K562 (cell line): ENCODE measurements at regions not wholly inside any gene's neighbourhood (a gene's known extent, or its start where the extent isn't known, plus 50 kb on each side); places are given as distances from the start of the nearest gene placed in this dataset.

ENCODE experiments used
- ATAC-seq: fragments of 200-7000 bp; cut with Tn5 transposase; 3 replicates; pipeline ENCODE4 v1.9.1; 2020; ENCODE audit warnings: moderate library complexity
- BruUV-seq: library from RNA; stranded (reverse); fragments of 400-500 nt; replicated peaks from 2 replicates; lab custom pipeline; 2021; lab: Mats Ljungman, UMichigan
- CTCF ChIA-PET: fragments of 300-600 bp; formaldehyde crosslinking; extraction: SDS; loops from one replicate; lab custom pipeline; 2021; ENCODE audit warnings: low intra/inter-chr PET ratio; lab: Yijun Ruan, JAX
- POLR2A ChIA-PET: fragments of 300-600, 350-650 bp; sonication (Branson Sonifier 250); formaldehyde crosslinking; extraction: SDS; loops from one replicate; lab custom pipeline; 2021; ENCODE audit warnings: antibody characterized with exemption, inconsistent platforms; lab: Yijun Ruan, JAX
- DNase-seq, 4 experiments: peaks; one replicate each; pipeline versions ENCODE4 v3.0.0 to v3.0.0-alpha.2; 2011 to 2018; ENCODE audit warnings: low spot score in 3 of 4, mixed read lengths in 3 of 4; ENCODE audit errors: extremely low read depth in 1 of 4
- FAIRE-seq: peaks from 2 replicates; lab custom pipeline; 2011; peaks lifted over from hg19 to GRCh38; lab: Jason Lieb, UNC
- H2AFZ ChIP-seq: 2 replicates; pipeline ENCODE4 v1.6.0; 2011; ENCODE audit warnings: low read depth, low read length, control low read depth, inconsistent platforms
- H3K27ac ChIP-seq: fragments of 200-600 bp; 3 replicates; pipeline ENCODE4 v1.8.0; 2011; ENCODE audit warnings: low read depth, mild to moderate bottlenecking, control low read depth, inconsistent platforms, low read length, moderate library complexity, mixed read lengths; ENCODE audit errors: extremely low read depth
- H3K27me3 ChIP-seq, 2 experiments: fragments of 300-600 bp in 1 of 2; 2 replicates in 1 of 2; 3 replicates in 1 of 2; pipeline versions ENCODE4 v1.6.0 to v1.8.0; 2011; ENCODE audit warnings: inconsistent platforms in 2 of 2, low read length in 2 of 2, mild to moderate bottlenecking in 1 of 2, mixed read lengths in 1 of 2, moderate library complexity in 1 of 2; ENCODE audit not compliant: control insufficient read depth in 2 of 2, insufficient read depth in 2 of 2
- H3K36me3 ChIP-seq: fragments of 300-600 bp; 3 replicates; pipeline ENCODE4 v1.8.0; 2011; ENCODE audit warnings: mild to moderate bottlenecking, low read length, inconsistent platforms; ENCODE audit not compliant: control insufficient read depth, insufficient read depth
- H3K4me1 ChIP-seq, 2 experiments: fragments of 200-600 bp in 1 of 2; replicated peaks in 1 of 2; 2 replicates in 1 of 2; 3 replicates in 1 of 2; pipeline versions ENCODE4 v1.5.1 to v1.8.0; 2011; ENCODE audit warnings: inconsistent platforms in 2 of 2, low read length in 2 of 2, mild to moderate bottlenecking in 1 of 2, mixed read lengths in 1 of 2, moderate library complexity in 1 of 2; ENCODE audit not compliant: control insufficient read depth in 2 of 2, insufficient read depth in 2 of 2
- H3K4me2 ChIP-seq: 2 replicates; pipeline ENCODE4 v1.6.1; 2011; ENCODE audit warnings: low read length, control low read depth, inconsistent platforms, mixed read lengths; ENCODE audit not compliant: insufficient read depth
- H3K4me3 ChIP-seq: fragments of 200-600 bp; sonication (generic), shearing (Covaris generic); 2 replicates; pipeline ENCODE4 v1.5.1; 2016; ENCODE audit warnings: control low read depth, inconsistent platforms
- H3K79me2 ChIP-seq: fragments of 200-600 bp; 3 replicates; pipeline ENCODE4 v1.8.0; 2011; ENCODE audit warnings: low read length, inconsistent platforms; ENCODE audit not compliant: control insufficient read depth, insufficient read depth
- H3K9ac ChIP-seq, 2 experiments: 2 replicates each; pipeline versions ENCODE4 v1.6.0 to v1.6.1; 2011; ENCODE audit warnings: low read depth in 2 of 2, low read length in 2 of 2, control low read depth in 1 of 2, inconsistent platforms in 1 of 2, mild to moderate bottlenecking in 1 of 2, mixed read lengths in 1 of 2; ENCODE audit not compliant: insufficient read depth in 1 of 2
- H3K9me1 ChIP-seq: one replicate; pipeline ENCODE4 v1.6.0; 2011; ENCODE audit warnings: inconsistent platforms, mild to moderate bottlenecking, low read length, moderate library complexity; ENCODE audit not compliant: control insufficient read depth, insufficient read depth
- H3K9me3 ChIP-seq: replicated peaks from 2 replicates; pipeline ENCODE4 v1.5.1; 2011; ENCODE audit warnings: low read depth, low read length, inconsistent platforms; ENCODE audit not compliant: control insufficient read depth, insufficient read depth
- H4K20me1 ChIP-seq: replicated peaks from 2 replicates; pipeline ENCODE4 v1.6.1; 2011; ENCODE audit warnings: low read length, inconsistent platforms, mixed read lengths; ENCODE audit not compliant: control insufficient read depth, insufficient read depth
- CHCHD3 ChIP-seq: fragments of 250-450 bp; sonication (Bioruptor Pico); IDR thresholded peaks from 2 replicates; pipeline ENCODE4 v2.1.2; 2022; ENCODE audit warnings: mild to moderate bottlenecking
- EHMT2 ChIP-seq: fragments of 450-650 bp; IDR thresholded peaks from 2 replicates; pipeline ENCODE4 v1.6.1; 2018; ENCODE audit warnings: antibody characterized with exemption
- ETV5 ChIP-seq: sonication (generic); formaldehyde crosslinking; IDR thresholded peaks from 2 replicates; pipeline ENCODE4 v1.4.0; 2020; ENCODE audit warnings: low read depth, mild to moderate bottlenecking, missing genetic modification reagents
- FOXK2 ChIP-seq, 2 experiments: fragments of 450-650 bp; IDR thresholded peaks in 1 of 2; conservative IDR thresholded peaks in 1 of 2; 2 replicates each; pipeline ENCODE4 v1.6.1; 2016; ENCODE audit warnings: low read depth in 2 of 2, mild to moderate bottlenecking in 1 of 2
- KHSRP ChIP-seq: fragments of 450-650 bp; IDR thresholded peaks from 2 replicates; pipeline ENCODE4 v1.6.1; 2017
- KLF6 ChIP-seq: fragments of 250-450 bp; sonication (Bioruptor Pico); IDR thresholded peaks from 2 replicates; pipeline ENCODE4 v1.4.0; 2020; ENCODE audit warnings: mild to moderate bottlenecking, moderate library complexity, borderline replicate concordance
- NFE2L1 ChIP-seq: fragments of 450-650 bp; IDR thresholded peaks from 2 replicates; pipeline ENCODE4 v1.6.1; 2016; ENCODE audit warnings: missing genetic modification characterization, low read depth, mild to moderate bottlenecking, missing compliant biosample characterization, moderate library complexity, borderline replicate concordance
- PRMT5 ChIP-seq: sonication (generic); formaldehyde crosslinking; IDR thresholded peaks from 2 replicates; pipeline ENCODE4 v1.5.0; 2020; ENCODE audit warnings: missing genetic modification reagents
- PTRF ChIP-seq: fragments of 450-650 bp; IDR thresholded peaks from 2 replicates; pipeline ENCODE4 v1.6.1; 2016; ENCODE audit warnings: mild to moderate bottlenecking, missing genetic modification characterization, missing compliant biosample characterization
- SIRT6 ChIP-seq: IDR thresholded peaks from one replicate; pipeline ENCODE4 v1.6.1; 2012; ENCODE audit warnings: low read depth, mild to moderate bottlenecking, control low read depth, inconsistent platforms, low read length, moderate library complexity
- SREBF2 ChIP-seq: sonication (generic); formaldehyde crosslinking; IDR thresholded peaks from 2 replicates; pipeline ENCODE4 v1.4.0; 2020; ENCODE audit warnings: mild to moderate bottlenecking, missing genetic modification reagents
- STAT5B ChIP-seq: fragments of 250-450 bp; sonication (Bioruptor Pico); IDR thresholded peaks from 2 replicates; pipeline ENCODE4 v1.8.0; 2021; ENCODE audit warnings: mild to moderate bottlenecking, inconsistent platforms
- TAF15 ChIP-seq: fragments of 200-400 bp; formaldehyde crosslinking; IDR thresholded peaks from 2 replicates; pipeline ENCODE4 v1.6.1; 2017; ENCODE audit warnings: mild to moderate bottlenecking, low read depth, low read length, moderate library complexity
- ZNF586 ChIP-seq: fragments of 450-650 bp; formaldehyde crosslinking; conservative IDR thresholded peaks from 2 replicates; pipeline ENCODE4 v1.4.0; 2020; ENCODE audit warnings: mild to moderate bottlenecking, moderate library complexity
- WGBS: fragments of 100-300 bp; shearing (Covaris generic); methylation state at CpG from one replicate; pipeline ENCODE4 v1.1.6; 2016; ENCODE audit warnings: low coverage, mixed read lengths; ENCODE audit not compliant: insufficient coverage; ENCODE audit errors: missing lambda C conversion rate; 5-methylcytosine and 5-hydroxymethylcytosine counted together
- in situ Hi-C: fragments of 300-500 bp; cut with MboI; formaldehyde crosslinking; loops from 4 replicates; pipeline ENCODE4 v1.15.0; 2018; ENCODE audit warnings: inconsistent platforms, mixed read lengths
- intact Hi-C: fragments of 100-400 bp; cut with micrococcal nuclease; formaldehyde crosslinking; loops from 2 replicates; pipeline ENCODE4 v1.14.2; 2022
- TF ChIP-seq, protein P1 (sequence below), 2 experiments: IDR thresholded peaks; 2 replicates each; pipeline ENCODE4 v1.6.1; 2012; ENCODE audit warnings: improper control_type of control experiment in 2 of 2, low read depth in 2 of 2, low read length in 2 of 2, borderline replicate concordance in 1 of 2
- TF ChIP-seq, protein P2 (sequence below): fragments of 200-800 bp; sonication (Bioruptor generic); IDR thresholded peaks from 2 replicates; pipeline ENCODE4 v1.6.1; 2017; ENCODE audit warnings: missing genetic modification characterization, missing compliant biosample characterization

DNA sequence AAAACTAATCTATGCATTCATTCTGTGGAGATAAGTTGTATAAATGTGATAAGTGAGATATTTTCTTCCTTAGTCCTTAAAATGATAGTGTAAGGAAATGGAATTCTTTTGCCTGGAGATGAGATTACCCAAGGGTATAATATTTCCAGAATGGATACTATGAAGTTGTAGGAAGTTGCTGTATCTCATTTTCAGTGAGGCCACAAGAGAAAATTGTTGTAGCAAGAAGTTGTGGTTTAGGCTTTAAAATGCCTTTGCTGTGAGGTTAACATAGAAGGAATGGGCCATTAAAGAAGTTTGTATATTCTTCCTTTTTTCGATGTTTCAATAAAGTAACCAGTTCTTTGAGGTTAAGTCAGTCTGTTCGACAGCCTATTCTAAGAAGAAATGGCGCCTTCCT is 50.7 kb upstream of the LIN7C start:
- POLR2A ChIA-PET = no interaction called here
- CTCF ChIA-PET = no interaction called here
- Histone ChIP-seq H3K36me3 (no peaks in the 10 kb centered on the region), H3K4me2 (no peak overlapping the region), H3K4me1 (no peaks in the 10 kb centered on the region), H3K9ac (no peak overlapping the region), H3K79me2 (no peaks in the 10 kb centered on the region), H2AFZ (no peak overlapping the region), H3K27ac (no peak overlapping the region), H3K9me3 (no peaks in the 10 kb centered on the region), H3K9me1 (no peaks in the 10 kb centered on the region), H3K27me3 (no peaks in the 10 kb centered on the region), H4K20me1 (no peaks in the 10 kb centered on the region), H3K4me3 (no peak overlapping the region)
- no TSS peak for BruUV-seq
- intact Hi-C loops (no loop called here), in situ Hi-C loops (no loop called here)
- ATAC-seq (no peak), DNase-seq (no peak), FAIRE-seq (no peak)
- WGBS = 0% methylated on average over 3 of the region's 3 CpGs
- no peak for TF ChIP-seq SREBF2 (CRISPR knock-in tag)
- TF ChIP-seq FOXK2 (conservative IDR thresholded peaks at IDR 0.05 in 1 of 2, IDR thresholded peaks at IDR 0.05 in 1 of 2; ENCODE audit: low read depth in 2 of 2) = no peak
- TF ChIP-seq EHMT2 = no peak
- TF ChIP-seq PTRF (tag) = no peak
- TF ChIP-seq, protein P1, sequence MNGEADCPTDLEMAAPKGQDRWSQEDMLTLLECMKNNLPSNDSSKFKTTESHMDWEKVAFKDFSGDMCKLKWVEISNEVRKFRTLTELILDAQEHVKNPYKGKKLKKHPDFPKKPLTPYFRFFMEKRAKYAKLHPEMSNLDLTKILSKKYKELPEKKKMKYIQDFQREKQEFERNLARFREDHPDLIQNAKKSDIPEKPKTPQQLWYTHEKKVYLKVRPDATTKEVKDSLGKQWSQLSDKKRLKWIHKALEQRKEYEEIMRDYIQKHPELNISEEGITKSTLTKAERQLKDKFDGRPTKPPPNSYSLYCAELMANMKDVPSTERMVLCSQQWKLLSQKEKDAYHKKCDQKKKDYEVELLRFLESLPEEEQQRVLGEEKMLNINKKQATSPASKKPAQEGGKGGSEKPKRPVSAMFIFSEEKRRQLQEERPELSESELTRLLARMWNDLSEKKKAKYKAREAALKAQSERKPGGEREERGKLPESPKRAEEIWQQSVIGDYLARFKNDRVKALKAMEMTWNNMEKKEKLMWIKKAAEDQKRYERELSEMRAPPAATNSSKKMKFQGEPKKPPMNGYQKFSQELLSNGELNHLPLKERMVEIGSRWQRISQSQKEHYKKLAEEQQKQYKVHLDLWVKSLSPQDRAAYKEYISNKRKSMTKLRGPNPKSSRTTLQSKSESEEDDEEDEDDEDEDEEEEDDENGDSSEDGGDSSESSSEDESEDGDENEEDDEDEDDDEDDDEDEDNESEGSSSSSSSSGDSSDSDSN (IDR thresholded peaks at IDR 0.05; ENCODE audit: borderline replicate concordance in 1 of 2, low read depth in 2 of 2, low read length in 2 of 2) = no peak
- no peak for TF ChIP-seq KLF6 (CRISPR knock-in tag)
- no peak for TF ChIP-seq KHSRP
- TF ChIP-seq ETV5 (CRISPR knock-in tag) = no peak
- no peak for TF ChIP-seq CHCHD3 (CRISPR knock-in tag)
- no peak for TF ChIP-seq SIRT6
- TF ChIP-seq STAT5B (CRISPR knock-in tag) = no peak
- no peak for TF ChIP-seq TAF15
- no peak for TF ChIP-seq PRMT5
- no peak for TF ChIP-seq ZNF586 (CRISPR knock-in tag)
- TF ChIP-seq NFE2L1 = no peak
- TF ChIP-seq, protein P2, sequence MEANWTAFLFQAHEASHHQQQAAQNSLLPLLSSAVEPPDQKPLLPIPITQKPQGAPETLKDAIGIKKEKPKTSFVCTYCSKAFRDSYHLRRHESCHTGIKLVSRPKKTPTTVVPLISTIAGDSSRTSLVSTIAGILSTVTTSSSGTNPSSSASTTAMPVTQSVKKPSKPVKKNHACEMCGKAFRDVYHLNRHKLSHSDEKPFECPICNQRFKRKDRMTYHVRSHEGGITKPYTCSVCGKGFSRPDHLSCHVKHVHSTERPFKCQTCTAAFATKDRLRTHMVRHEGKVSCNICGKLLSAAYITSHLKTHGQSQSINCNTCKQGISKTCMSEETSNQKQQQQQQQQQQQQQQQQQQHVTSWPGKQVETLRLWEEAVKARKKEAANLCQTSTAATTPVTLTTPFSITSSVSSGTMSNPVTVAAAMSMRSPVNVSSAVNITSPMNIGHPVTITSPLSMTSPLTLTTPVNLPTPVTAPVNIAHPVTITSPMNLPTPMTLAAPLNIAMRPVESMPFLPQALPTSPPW = no peak
